HepG2 (cell line): ENCODE measurements at regions not wholly inside any gene's neighbourhood (a gene's known extent, or its start where the extent isn't known, plus 50 kb on each side); places are given as distances from the start of the nearest gene placed in this dataset.

Experiments
- ATAC-seq: fragments of 200-7000 bp; cut with Tn5 transposase; 3 replicates; pipeline ENCODE4 v1.9.1; 2020; ENCODE audit warnings: mild to moderate bottlenecking, moderate library complexity
- BruUV-seq: library from RNA; stranded (reverse); fragments of 400-500 nt; replicated peaks from 2 replicates; lab custom pipeline; 2021; lab: Mats Ljungman, UMichigan
- CTCF ChIA-PET: fragments of 300-600 bp; formaldehyde crosslinking; extraction: SDS; loops from one replicate; lab custom pipeline; 2021; ENCODE audit warnings: low total read pairs, inconsistent platforms, low intra/inter-chr PET ratio; lab: Yijun Ruan, JAX
- POLR2A ChIA-PET: fragments of 350-600 bp; sonication (Branson Sonifier 250); formaldehyde crosslinking; loops from one replicate; lab custom pipeline; 2020; ENCODE audit warnings: antibody characterized with exemption, inconsistent platforms; lab: Yijun Ruan, JAX
- DNase-seq: peaks from one replicate; pipeline ENCODE4 v3.0.0-alpha.2; 2015; ENCODE audit warnings: low spot score
- FAIRE-seq: peaks from 3 replicates; lab custom pipeline; 2011; peaks lifted over from hg19 to GRCh38; lab: Jason Lieb, UNC
- H2AFZ ChIP-seq: one replicate; pipeline ENCODE4 v1.6.1; 2011; ENCODE audit warnings: low read length, inconsistent platforms
- H3K27ac ChIP-seq: fragments of 300-600 bp; 3 replicates; pipeline ENCODE4 v1.8.0; 2011; ENCODE audit warnings: mixed run types, mild to moderate bottlenecking, mixed read lengths, low read length, inconsistent platforms; ENCODE audit not compliant: insufficient read depth; ENCODE audit errors: extremely low read length
- H3K27me3 ChIP-seq, 2 experiments: fragments of 200-600 bp in 1 of 2; 2 replicates in 1 of 2; 3 replicates in 1 of 2; pipeline versions ENCODE4 v1.6.0 to v1.8.0; 2011; ENCODE audit warnings: low read length in 2 of 2, mild to moderate bottlenecking in 2 of 2, moderate library complexity in 2 of 2, inconsistent platforms in 1 of 2; ENCODE audit not compliant: insufficient read depth in 2 of 2, control insufficient read depth in 1 of 2
- H3K36me3 ChIP-seq, 2 experiments: fragments of 200-600 bp in 1 of 2; replicated peaks in 1 of 2; 2 replicates in 1 of 2; 3 replicates in 1 of 2; pipeline versions ENCODE4 v1.5.1 to v1.8.0; 2011; ENCODE audit warnings: low read length in 2 of 2, inconsistent platforms in 1 of 2; ENCODE audit not compliant: insufficient read depth in 2 of 2, control insufficient read depth in 1 of 2
- H3K4me1 ChIP-seq: 2 replicates; pipeline ENCODE4 v1.5.1; 2012; ENCODE audit warnings: low read length, inconsistent platforms; ENCODE audit not compliant: insufficient read depth
- H3K4me2 ChIP-seq: 2 replicates; pipeline ENCODE4 v1.6.0; 2011; ENCODE audit warnings: low read depth, low read length, inconsistent platforms
- H3K4me3 ChIP-seq, 3 experiments: fragments of 200-600 bp in 1 of 3; sonication (generic), shearing (Covaris generic) in 1 of 3; replicated peaks in 1 of 3; 2 replicates each; pipeline ENCODE4 v1.5.1; 2011 to 2016; ENCODE audit warnings: low read length in 3 of 3, inconsistent platforms in 2 of 3, low read depth in 2 of 3, mild to moderate bottlenecking in 2 of 3, control low read depth in 1 of 3, mixed read lengths in 1 of 3; ENCODE audit not compliant: insufficient read depth in 1 of 3
- H3K79me2 ChIP-seq: one replicate; pipeline ENCODE4 v1.6.1; 2011; ENCODE audit warnings: low read length, inconsistent platforms; ENCODE audit not compliant: insufficient read depth
- H3K9ac ChIP-seq: 2 replicates; pipeline ENCODE4 v1.6.0; 2011; ENCODE audit warnings: mild to moderate bottlenecking, low read depth, low read length, inconsistent platforms; ENCODE audit not compliant: insufficient read depth
- H3K9me3 ChIP-seq: 2 replicates; pipeline ENCODE4 v1.5.1; 2012; ENCODE audit warnings: mild to moderate bottlenecking, low read length
- H4K20me1 ChIP-seq: 2 replicates; pipeline ENCODE4 v1.6.0; 2011; ENCODE audit warnings: inconsistent platforms, mild to moderate bottlenecking, low read length, moderate library complexity; ENCODE audit not compliant: insufficient read depth
- TCF12 ChIP-seq, 2 experiments: fragments of 450-650 bp in 1 of 2; sonication (generic) in 1 of 2; formaldehyde crosslinking in 1 of 2; IDR thresholded peaks; 2 replicates each; pipeline versions ENCODE4 v1.6.1 to v1.8.0; 2017 to 2022; ENCODE audit warnings: antibody characterized with exemption in 1 of 2, mild to moderate bottlenecking in 1 of 2, missing genetic modification reagents in 1 of 2, moderate library complexity in 1 of 2
- UBTF ChIP-seq: sonication (generic); formaldehyde crosslinking; IDR thresholded peaks from 2 replicates; pipeline ENCODE4 v1.4.0; 2020; ENCODE audit warnings: mild to moderate bottlenecking, missing genetic modification reagents
- ZNF614 ChIP-seq: IDR thresholded peaks from 2 replicates; pipeline ENCODE4 v1.6.1; 2018; ENCODE audit warnings: missing biosample characterization, missing genetic modification reagents, inconsistent platforms, borderline replicate concordance
- ZSCAN29 ChIP-seq: sonication (generic); formaldehyde crosslinking; conservative IDR thresholded peaks from 2 replicates; pipeline ENCODE4 v1.4.0; 2020; ENCODE audit warnings: mild to moderate bottlenecking, missing genetic modification reagents
- WGBS: methylation state at CpG from one replicate; pipeline ENCODE4 v1.1.6; 2017; ENCODE audit warnings: low lambda C conversion rate; 5-methylcytosine and 5-hydroxymethylcytosine counted together
- in situ Hi-C: cut with HindIII; loops from 2 replicates; pipeline ENCODE4 v1.10.0; 2017; ENCODE audit warnings: low pct_unique_long_range_greater_than_20kb; ENCODE audit not compliant: extremely low pct_ligation_motif_present
- intact Hi-C: fragments of 100-400 bp; cut with micrococcal nuclease; formaldehyde crosslinking; loops from one replicate; pipeline ENCODE4 v1.10.0; 2022; ENCODE audit not compliant: unreplicated experiment
- TF ChIP-seq, protein P1 (sequence below): sonication (generic); formaldehyde crosslinking; conservative IDR thresholded peaks from 2 replicates; pipeline ENCODE4 v1.4.0; 2020; ENCODE audit warnings: missing genetic modification reagents

DNA sequence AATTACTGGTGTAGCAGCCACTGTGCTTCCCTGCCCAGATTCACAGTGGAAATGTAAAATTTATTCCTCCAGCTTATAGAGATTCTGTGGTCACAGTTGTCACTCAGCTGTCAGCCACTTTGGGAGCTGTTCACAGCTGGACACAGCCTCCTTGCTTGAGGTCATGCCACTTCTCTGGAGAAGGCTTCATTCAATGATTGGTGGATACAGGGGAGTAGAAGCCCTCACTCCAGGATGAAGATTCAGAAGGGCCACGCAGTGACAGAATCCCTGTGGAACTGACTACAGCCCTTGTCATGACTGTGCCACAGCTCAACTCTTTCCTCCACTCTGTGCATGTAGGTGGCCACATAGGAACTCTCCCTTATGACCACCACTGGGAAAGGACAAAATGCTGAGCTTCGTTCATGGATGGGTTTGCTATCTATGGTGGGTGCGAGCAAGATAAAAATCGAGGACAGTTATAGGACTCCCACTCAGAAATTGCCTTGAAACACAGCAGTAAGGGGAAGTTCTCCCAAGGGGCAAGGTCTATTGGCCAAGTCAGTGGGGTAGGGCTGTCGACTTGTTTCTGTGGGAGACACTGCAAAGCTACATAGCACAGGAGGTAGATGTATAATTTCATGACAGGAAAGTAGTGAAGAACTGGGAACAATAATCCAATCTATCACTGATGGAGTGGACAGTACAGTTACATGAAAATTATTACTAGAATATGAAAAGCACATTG lies 98.7 kb downstream of the CCNA1 start:
- in situ Hi-C loops = no loop called here
- Histone ChIP-seq H3K9ac (no peak overlapping the region), H3K4me1 (no peaks in the 10 kb centered on the region), H3K4me2 (no peak overlapping the region), H3K36me3 (no peaks in the 10 kb centered on the region), H3K4me3 (no peak overlapping the region), H4K20me1 (no peaks in the 10 kb centered on the region), H2AFZ (no peak overlapping the region), H3K27ac (no peak overlapping the region), H3K27me3 (peaks cover 0 to 1% of the 10 kb centered on the region in 2 experiments; a peak in 1 of 5 replicates), H3K79me2 (no peaks in the 10 kb centered on the region), H3K9me3 (no peaks in the 10 kb centered on the region)
- POLR2A ChIA-PET = no interaction called here
- TF ChIP-seq UBTF (CRISPR knock-in tag) (no peak), TCF12 (IDR thresholded peaks at IDR 0.05) (no peak), TCF12 (CRISPR knock-in tag; IDR thresholded peaks at IDR 0.05) (no peak), ZSCAN29 (CRISPR knock-in tag) (no peak), ZNF614 (no peak)
- TF ChIP-seq, protein P1, sequence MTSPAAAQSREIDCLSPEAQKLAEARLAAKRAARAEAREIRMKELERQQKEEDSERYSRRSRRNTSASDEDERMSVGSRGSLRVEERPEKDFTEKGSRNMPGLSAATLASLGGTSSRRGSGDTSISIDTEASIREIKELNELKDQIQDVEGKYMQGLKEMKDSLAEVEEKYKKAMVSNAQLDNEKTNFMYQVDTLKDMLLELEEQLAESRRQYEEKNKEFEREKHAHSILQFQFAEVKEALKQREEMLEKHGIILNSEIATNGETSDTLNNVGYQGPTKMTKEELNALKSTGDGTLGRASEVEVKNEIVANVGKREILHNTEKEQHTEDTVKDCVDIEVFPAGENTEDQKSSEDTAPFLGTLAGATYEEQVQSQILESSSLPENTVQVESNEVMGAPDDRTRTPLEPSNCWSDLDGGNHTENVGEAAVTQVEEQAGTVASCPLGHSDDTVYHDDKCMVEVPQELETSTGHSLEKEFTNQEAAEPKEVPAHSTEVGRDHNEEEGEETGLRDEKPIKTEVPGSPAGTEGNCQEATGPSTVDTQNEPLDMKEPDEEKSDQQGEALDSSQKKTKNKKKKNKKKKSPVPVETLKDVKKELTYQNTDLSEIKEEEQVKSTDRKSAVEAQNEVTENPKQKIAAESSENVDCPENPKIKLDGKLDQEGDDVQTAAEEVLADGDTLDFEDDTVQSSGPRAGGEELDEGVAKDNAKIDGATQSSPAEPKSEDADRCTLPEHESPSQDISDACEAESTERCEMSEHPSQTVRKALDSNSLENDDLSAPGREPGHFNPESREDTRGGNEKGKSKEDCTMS (CRISPR knock-in tag) = no peak
- FAIRE-seq (no peak), DNase-seq (no peak), ATAC-seq (no peak)
- CTCF ChIA-PET = no interaction called here
- intact Hi-C loops = no loop called here
- BruUV-seq = no TSS peak
- 0% methylated on average over 5 of the region's 5 CpGs for WGBS
